ENCODE measurements at regions not wholly inside any gene's neighbourhood (a gene's known extent, or its start where the extent isn't known, plus 50 kb on each side); places are given as distances from the start of the nearest gene placed in this dataset.

GRCh38 chr6:149203509-149203908 is 114.0 kb upstream of the TAB2 start:
- TF ChIP-seq CTCF (conservative IDR thresholded peaks at IDR 0.05; ENCODE audit: low read depth, low read length) (no peak), EZH2 (IDR thresholded peaks at IDR 0.05; ENCODE audit: low read length, unreplicated experiment) (no peak), EZH2phosphoT487 (IDR thresholded peaks at IDR 0.05; ENCODE audit: borderline replicate concordance, low read length) (no peak)
